ENCODE measurements at regions not wholly inside any gene's neighbourhood (a gene's known extent, or its start where the extent isn't known, plus 50 kb on each side); places are given as distances from the start of the nearest gene placed in this dataset.

GRCh38 chr9:30410273-30410672 lies 1974.2 kb upstream of the ACO1 start:
- no CpG with 5 or more reads among the region's 3 CpGs for WGBS, 2 experiments (ENCODE audit: extremely low coverage in 2 of 2, insufficient read length in 1 of 2)
- Histone ChIP-seq H2BK20ac (ENCODE audit: low read depth, low read length) (no peak overlapping the region), H3K4me2 (ENCODE audit: low read depth, low read length) (no peak overlapping the region), H4K91ac (ENCODE audit: insufficient read depth, low read depth, low read length) (no peak overlapping the region), H3K36me3 (ENCODE audit: control insufficient read depth, insufficient read depth, low read length) (no peaks in the 10 kb centered on the region), H3K79me1 (ENCODE audit: low read depth in 1 of 2, low read length in 2 of 2) (no peaks in the 10 kb centered on the region), H3K9me1 (ENCODE audit: insufficient read depth, low read length) (no peaks in the 10 kb centered on the region), H3K9me3 (ENCODE audit: control insufficient read depth, insufficient read depth, low read length) (peaks cover 12% of the 10 kb centered on the region), H4K8ac (ENCODE audit: low read depth in 2 of 2, low read length in 2 of 2) (no peak overlapping the region), H4K5ac (ENCODE audit: low read depth, low read length) (no peak overlapping the region), H3K4me3 (ENCODE audit: insufficient read depth, low read depth, low read length) (no peak overlapping the region), H3K18ac (ENCODE audit: low read depth, low read length) (no peak overlapping the region), H2AFZ (replicated peaks; ENCODE audit: low read length, poor library complexity) (no peak overlapping the region), H3K27ac (ENCODE audit: insufficient read depth, low read length) (no peak overlapping the region), H2BK120ac (ENCODE audit: low read depth, low read length) (no peak overlapping the region), H3K56ac (ENCODE audit: extremely low read depth, insufficient read depth, low read length) (no peak overlapping the region), H4K20me1 (ENCODE audit: insufficient read depth, low read length) (no peaks in the 10 kb centered on the region), H2AK9ac (replicated peaks; ENCODE audit: low read depth, low read length, poor library complexity) (no peak overlapping the region), H2BK15ac (ENCODE audit: low read depth, low read length) (no peak overlapping the region), H3K4ac (ENCODE audit: low read depth, low read length) (no peak overlapping the region), H3K23ac (ENCODE audit: low read depth, low read length) (no peak overlapping the region), H3K14ac (replicated peaks; ENCODE audit: low read depth, low read length) (no peak overlapping the region), H3K27me3 (ENCODE audit: control insufficient read depth, insufficient read depth, low read length) (no peaks in the 10 kb centered on the region), H3K4me1 (ENCODE audit: control insufficient read depth, insufficient read depth, low read length) (no peaks in the 10 kb centered on the region), H3K9ac (ENCODE audit: low read depth, low read length) (no peak overlapping the region), H2AK5ac (ENCODE audit: low read depth, low read length) (no peak overlapping the region), H2BK5ac (ENCODE audit: low read depth, low read length, poor library complexity, severe bottlenecking) (no peak overlapping the region)
- ATAC-seq (ENCODE audit: low read depth) = no peak
- in situ Hi-C loops (cut with MboI; ENCODE audit: low sequenced_read_pairs) (no loop called here), dilution Hi-C loops (cut with HindIII; ENCODE audit: low sequenced_read_pairs, unreplicated experiment) (no loop called here), intact Hi-C loops (cut with micrococcal nuclease) (no loop called here)
- no peak for DNase-seq
- CTCF ChIA-PET = no interaction called here
- TF ChIP-seq RFX5 (IDR thresholded peaks at IDR 0.05; ENCODE audit: low read depth, low read length) = no peak
- no peak for TF ChIP-seq CEBPB (IDR thresholded peaks at IDR 0.05; ENCODE audit: low read depth, low read length)
- TF ChIP-seq FOS (IDR thresholded peaks at IDR 0.05; ENCODE audit: low read depth, low read length) = no peak
- TF ChIP-seq CHD1 (IDR thresholded peaks at IDR 0.05; ENCODE audit: low read depth, low read length) = no peak
- TF ChIP-seq NFE2L2 (IDR thresholded peaks at IDR 0.05; ENCODE audit: low read depth, low read length) = no peak
- no peak for TF ChIP-seq RCOR1 (IDR thresholded peaks at IDR 0.05; ENCODE audit: insufficient replicate concordance, low read length)
- TF ChIP-seq, protein P1, sequence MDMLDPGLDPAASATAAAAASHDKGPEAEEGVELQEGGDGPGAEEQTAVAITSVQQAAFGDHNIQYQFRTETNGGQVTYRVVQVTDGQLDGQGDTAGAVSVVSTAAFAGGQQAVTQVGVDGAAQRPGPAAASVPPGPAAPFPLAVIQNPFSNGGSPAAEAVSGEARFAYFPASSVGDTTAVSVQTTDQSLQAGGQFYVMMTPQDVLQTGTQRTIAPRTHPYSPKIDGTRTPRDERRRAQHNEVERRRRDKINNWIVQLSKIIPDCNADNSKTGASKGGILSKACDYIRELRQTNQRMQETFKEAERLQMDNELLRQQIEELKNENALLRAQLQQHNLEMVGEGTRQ (IDR thresholded peaks at IDR 0.05; ENCODE audit: low read depth, low read length) = no peak
- no peak for TF ChIP-seq MAFK (IDR thresholded peaks at IDR 0.05; ENCODE audit: low read depth, low read length)
- TF ChIP-seq SMC3 (IDR thresholded peaks at IDR 0.05; ENCODE audit: low read depth, low read length) = no peak
- TF ChIP-seq RAD21 (IDR thresholded peaks at IDR 0.05; ENCODE audit: low read length) = no peak
- POLR2A ChIA-PET (ENCODE audit: unreplicated experiment) = no interaction called here
- BruUV-seq (replicated peaks) = no TSS peak
